Trophoblast cell (in vitro differentiated cells and primary cell): ENCODE measurements at regions not wholly inside any gene's neighbourhood (a gene's known extent, or its start where the extent isn't known, plus 50 kb on each side); places are given as distances from the start of the nearest gene placed in this dataset.

Source experiments
- DNase-seq, 2 donors: peaks; one replicate each; pipeline ENCODE4 v3.0.0-alpha.2; 2016
- H2AFZ ChIP-seq: 2 replicates; pipeline ENCODE4 v1.6.1; 2013; ENCODE audit warnings: low read length, moderate library complexity, mild to moderate bottlenecking; ENCODE audit not compliant: insufficient read depth, poor library complexity
- H2AK5ac ChIP-seq: 2 replicates; pipeline ENCODE4 v1.6.1; 2013; ENCODE audit warnings: mild to moderate bottlenecking, low read length
- H2BK120ac ChIP-seq: 2 replicates; pipeline ENCODE4 v1.6.1; 2013; ENCODE audit warnings: low read length, mild to moderate bottlenecking, moderate library complexity; ENCODE audit not compliant: insufficient read depth, poor library complexity
- H2BK12ac ChIP-seq: 2 replicates; pipeline ENCODE4 v1.6.1; 2013; ENCODE audit warnings: mild to moderate bottlenecking, low read length, moderate library complexity
- H2BK5ac ChIP-seq: 2 replicates; pipeline ENCODE4 v1.6.1; 2013; ENCODE audit warnings: low read length, low read depth, moderate library complexity, mild to moderate bottlenecking; ENCODE audit not compliant: poor library complexity
- H3K14ac ChIP-seq: 2 replicates; pipeline ENCODE4 v1.6.1; 2013; ENCODE audit warnings: mild to moderate bottlenecking, low read length
- H3K18ac ChIP-seq: 2 replicates; pipeline ENCODE4 v1.6.1; 2013; ENCODE audit warnings: mild to moderate bottlenecking, low read length
- H3K23ac ChIP-seq: 2 replicates; pipeline ENCODE4 v1.6.1; 2013; ENCODE audit warnings: low read length
- H3K27ac ChIP-seq: 2 replicates; pipeline ENCODE4 v1.5.1; 2013; ENCODE audit warnings: low read depth, mild to moderate bottlenecking, inconsistent platforms, low read length, moderate library complexity
- H3K27me3 ChIP-seq: 2 replicates; pipeline ENCODE4 v1.6.1; 2013; ENCODE audit warnings: inconsistent platforms, mild to moderate bottlenecking, low read length, moderate library complexity; ENCODE audit not compliant: insufficient read depth
- H3K36me3 ChIP-seq, 2 experiments: 1 replicate in 1 of 2; 2 replicates in 1 of 2; pipeline ENCODE4 v1.6.1; 2013; ENCODE audit warnings: low read length in 2 of 2, mild to moderate bottlenecking in 2 of 2, moderate library complexity in 1 of 2; ENCODE audit not compliant: insufficient read depth in 2 of 2, control insufficient read depth in 1 of 2
- H3K4ac ChIP-seq: 2 replicates; pipeline ENCODE4 v1.6.1; 2013; ENCODE audit warnings: low read depth, mild to moderate bottlenecking, low read length, moderate library complexity
- H3K4me1 ChIP-seq, 2 experiments: 1 replicate in 1 of 2; 2 replicates in 1 of 2; pipeline ENCODE4 v1.6.1; 2013; ENCODE audit warnings: low read length in 2 of 2, mild to moderate bottlenecking in 2 of 2, moderate library complexity in 1 of 2; ENCODE audit not compliant: insufficient read depth in 2 of 2, control insufficient read depth in 1 of 2
- H3K4me2 ChIP-seq: 2 replicates; pipeline ENCODE4 v1.6.1; 2013; ENCODE audit warnings: inconsistent platforms, mild to moderate bottlenecking, low read length, moderate library complexity
- H3K4me3 ChIP-seq: 2 replicates; pipeline ENCODE4 v1.5.1; 2013; ENCODE audit warnings: mild to moderate bottlenecking, low read depth, low read length, inconsistent platforms
- H3K79me1 ChIP-seq: one replicate; pipeline ENCODE4 v1.6.1; 2013; ENCODE audit warnings: low read length
- H3K79me2 ChIP-seq: 2 replicates; pipeline ENCODE4 v1.6.1; 2013; ENCODE audit warnings: low read length, mild to moderate bottlenecking; ENCODE audit not compliant: control insufficient read depth, insufficient read depth, poor library complexity
- H3K9ac ChIP-seq: 2 replicates; pipeline ENCODE4 v1.6.1; 2013; ENCODE audit warnings: mild to moderate bottlenecking, low read length
- H3K9me3 ChIP-seq: 2 replicates; pipeline ENCODE4 v1.6.1; 2013; ENCODE audit warnings: low read depth, mild to moderate bottlenecking, control low read depth, inconsistent platforms, low read length; ENCODE audit not compliant: insufficient read depth
- H4K12ac ChIP-seq: 2 replicates; pipeline ENCODE4 v1.6.1; 2013; ENCODE audit warnings: low read depth, mild to moderate bottlenecking, low read length, moderate library complexity
- H4K8ac ChIP-seq: 2 replicates; pipeline ENCODE4 v1.6.1; 2013; ENCODE audit warnings: low read depth, mild to moderate bottlenecking, low read length, moderate library complexity
- H4K91ac ChIP-seq: one replicate; pipeline ENCODE4 v1.6.1; 2013; ENCODE audit warnings: low read depth, mild to moderate bottlenecking, low read length, moderate library complexity
- WGBS: extraction: QIAGEN DNeasy Blood & Tissue Kit; methylation state at CpG from one replicate; pipeline ENCODE4 v1.1.7; 2013; ENCODE audit warnings: missing lambda C conversion rate; ENCODE audit not compliant: insufficient read length, insufficient coverage; ENCODE audit errors: extremely low coverage; 5-methylcytosine and 5-hydroxymethylcytosine counted together

- H3K4ac ChIP-seq: no peak overlapping the region
- no CpG with 5 or more reads among the region's 5 CpGs for WGBS
- DNase-seq: no peak
- H3K9me3 ChIP-seq: no peaks in the 10 kb centered on the region
- no peak overlapping the region for H2BK5ac ChIP-seq
- peaks cover 17% of the 10 kb centered on the region for H3K79me1 ChIP-seq
- peak overlapping the region; percentile 82 for H2BK12ac ChIP-seq
- H3K18ac ChIP-seq: no peak overlapping the region
- peaks cover 4 to 13% of the 10 kb centered on the region in 2 experiments for H3K4me1 ChIP-seq
- H3K27ac ChIP-seq: no peak overlapping the region
- H3K9ac ChIP-seq: no peak overlapping the region
- no peak overlapping the region for H4K91ac ChIP-seq
- no peak overlapping the region for H3K14ac ChIP-seq
- H3K23ac ChIP-seq: no peak overlapping the region
- H3K79me2 ChIP-seq: no peaks in the 10 kb centered on the region
- no peak overlapping the region for H2AK5ac ChIP-seq
- H4K8ac ChIP-seq: no peak overlapping the region
- peak overlapping the region; percentile 79 for H2BK120ac ChIP-seq
- no peak overlapping the region for H3K4me2 ChIP-seq
- H2AFZ ChIP-seq: no peak overlapping the region
- no peak overlapping the region for H4K12ac ChIP-seq
- H3K27me3 ChIP-seq: no peaks in the 10 kb centered on the region
- no peaks in the 10 kb centered on the region for H3K36me3 ChIP-seq
- no peak overlapping the region for H3K4me3 ChIP-seq
These were observed 133.1 kb downstream of the MACIR start for GRCh38 chr5:103391659-103392058.

GRCh38 chr5:103389846-103390245 is 131.3 kb downstream of the MACIR start:
- H3K79me2 ChIP-seq: no peaks in the 10 kb centered on the region
- H3K4me3 ChIP-seq: no peak overlapping the region
- no peak overlapping the region for H3K23ac ChIP-seq
- no peak overlapping the region for H2AFZ ChIP-seq
- no peak overlapping the region for H2AK5ac ChIP-seq
- no peak overlapping the region for H2BK5ac ChIP-seq
- no peak overlapping the region for H3K9ac ChIP-seq
- H3K27ac ChIP-seq: no peak overlapping the region
- H4K91ac ChIP-seq: peak overlapping the region; percentile 43
- H3K14ac ChIP-seq: no peak overlapping the region
- no peaks in the 10 kb centered on the region for H3K9me3 ChIP-seq
- peak overlapping the region; percentile 28 for H2BK120ac ChIP-seq
- WGBS: no CpG with 5 or more reads among the region's 3 CpGs
- H3K36me3 ChIP-seq: no peaks in the 10 kb centered on the region
- no peaks in the 10 kb centered on the region for H3K27me3 ChIP-seq
- no peak overlapping the region for H3K4me2 ChIP-seq
- no peak for DNase-seq
- H3K4ac ChIP-seq: no peak overlapping the region
- H3K4me1 ChIP-seq: peaks cover 4 to 13% of the 10 kb centered on the region in 2 experiments
- H3K18ac ChIP-seq: no peak overlapping the region
- H4K8ac ChIP-seq: no peak overlapping the region
- H2BK12ac ChIP-seq: no peak overlapping the region
- H3K79me1 ChIP-seq: peaks cover 17% of the 10 kb centered on the region
- no peak overlapping the region for H4K12ac ChIP-seq

- Histone ChIP-seq H2BK5ac (no peak overlapping the region), H2AFZ (no peak overlapping the region), H3K79me2 (no peaks in the 10 kb centered on the region), H3K27ac (no peak overlapping the region), H2BK12ac (no peak overlapping the region), H3K14ac (no peak overlapping the region), H2AK5ac (no peak overlapping the region), H3K4me1 (peaks cover 4 to 13% of the 10 kb centered on the region in 2 experiments), H3K18ac (no peak overlapping the region), H3K23ac (no peak overlapping the region), H3K79me1 (peaks cover 16% of the 10 kb centered on the region), H3K4ac (no peak overlapping the region), H3K9ac (no peak overlapping the region), H3K4me2 (no peak overlapping the region), H4K91ac (peak overlapping the region; percentile 43), H3K4me3 (no peak overlapping the region), H3K9me3 (no peaks in the 10 kb centered on the region), H4K12ac (no peak overlapping the region), H3K36me3 (no peaks in the 10 kb centered on the region), H2BK120ac (no peak overlapping the region), H4K8ac (no peak overlapping the region), H3K27me3 (no peaks in the 10 kb centered on the region)
- WGBS: no CpG with 5 or more reads among the region's 2 CpGs
- no peak for DNase-seq
These were observed 130.8 kb downstream of the MACIR start for GRCh38 chr5:103389357-103389756.

- no peak overlapping the region for H3K23ac ChIP-seq
- H2AK5ac ChIP-seq: no peak overlapping the region
- H3K14ac ChIP-seq: no peak overlapping the region
- H2BK5ac ChIP-seq: no peak overlapping the region
- no peak overlapping the region for H3K27ac ChIP-seq
- H2AFZ ChIP-seq: no peak overlapping the region
- no peak overlapping the region for H3K9ac ChIP-seq
- no peak overlapping the region for H4K91ac ChIP-seq
- no peak overlapping the region for H4K8ac ChIP-seq
- H3K36me3 ChIP-seq: no peaks in the 10 kb centered on the region
- no peaks in the 10 kb centered on the region for H3K79me1 ChIP-seq
- H3K79me2 ChIP-seq: no peaks in the 10 kb centered on the region
- no peak overlapping the region for H4K12ac ChIP-seq
- no peak overlapping the region for H3K4me2 ChIP-seq
- peaks cover 2% of the 10 kb centered on the region in 2 experiments for H3K4me1 ChIP-seq
- no peak overlapping the region for H3K4ac ChIP-seq
- H2BK12ac ChIP-seq: no peak overlapping the region
- no peaks in the 10 kb centered on the region for H3K27me3 ChIP-seq
- no peak for DNase-seq
- no peak overlapping the region for H3K4me3 ChIP-seq
- H3K18ac ChIP-seq: no peak overlapping the region
- H3K9me3 ChIP-seq: no peaks in the 10 kb centered on the region
- no peak overlapping the region for H2BK120ac ChIP-seq
These were observed 127.2 kb downstream of the MACIR start for GRCh38 chr5:103385722-103386121.
